Left ventricle myocardium inferior (tissue), 1 donor: ENCODE measurements at regions not wholly inside any gene's neighbourhood (a gene's known extent, or its start where the extent isn't known, plus 50 kb on each side); places are given as distances from the start of the nearest gene placed in this dataset.

ENCODE experiments used
- DNase-seq: peaks from one replicate; pipeline ENCODE4 v3.0.0-alpha.2; 2020
- H3K27ac ChIP-seq: fragments of 200-600 bp; replicated peaks from 2 replicates; pipeline ENCODE4 v1.8.0; 2021
- H3K27me3 ChIP-seq: fragments of 200-600 bp; 2 replicates; pipeline ENCODE4 v1.8.0; 2021; ENCODE audit warnings: low read depth
- H3K36me3 ChIP-seq: fragments of 200-600 bp; 2 replicates; pipeline ENCODE4 v1.8.0; 2021
- H3K4me1 ChIP-seq: fragments of 200-600 bp; 2 replicates; pipeline ENCODE4 v1.8.0; 2021
- H3K4me3 ChIP-seq: fragments of 200-600 bp; 2 replicates; pipeline ENCODE4 v1.8.0; 2021; ENCODE audit warnings: mild to moderate bottlenecking, moderate library complexity
- H3K9me3 ChIP-seq: fragments of 200-600 bp; replicated peaks from 2 replicates; pipeline ENCODE4 v1.8.0; 2021
- intact Hi-C: fragments of 100-400 bp; cut with micrococcal nuclease; formaldehyde crosslinking; loops from one replicate; pipeline ENCODE4 v1.11.0; 2022
- TF ChIP-seq, protein P1 (sequence below): fragments of 200-600 bp; IDR thresholded peaks from 2 replicates; pipeline ENCODE4 v1.8.0; 2021; ENCODE audit warnings: antibody characterized with exemption, mild to moderate bottlenecking, borderline replicate concordance
- donor health status: DM: no; HTN: yes; CAD: no; lungs with severe emphysema.

DNA sequence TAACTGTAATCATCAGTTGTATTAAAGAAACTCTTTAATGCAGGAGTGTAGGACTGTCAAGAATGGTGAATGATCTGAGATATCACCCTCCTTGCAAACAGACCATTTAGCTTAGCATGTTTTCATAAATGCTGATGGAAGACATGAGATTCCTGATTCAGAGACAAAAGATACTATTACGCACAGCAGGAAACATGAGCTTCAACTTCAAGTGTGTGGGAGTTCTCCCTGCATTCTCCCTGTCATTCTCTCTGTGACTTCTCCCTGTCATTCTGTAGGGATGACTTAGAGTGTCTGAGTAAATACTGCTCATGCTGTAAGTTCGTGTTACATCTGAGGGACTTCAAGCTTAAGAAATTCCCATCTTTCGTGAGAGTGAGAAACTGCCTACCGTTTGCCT lies 866.0 kb upstream of the PRKX start:
- intact Hi-C loops = no loop called here
- H3K27ac ChIP-seq = no peak overlapping the region

DNA sequence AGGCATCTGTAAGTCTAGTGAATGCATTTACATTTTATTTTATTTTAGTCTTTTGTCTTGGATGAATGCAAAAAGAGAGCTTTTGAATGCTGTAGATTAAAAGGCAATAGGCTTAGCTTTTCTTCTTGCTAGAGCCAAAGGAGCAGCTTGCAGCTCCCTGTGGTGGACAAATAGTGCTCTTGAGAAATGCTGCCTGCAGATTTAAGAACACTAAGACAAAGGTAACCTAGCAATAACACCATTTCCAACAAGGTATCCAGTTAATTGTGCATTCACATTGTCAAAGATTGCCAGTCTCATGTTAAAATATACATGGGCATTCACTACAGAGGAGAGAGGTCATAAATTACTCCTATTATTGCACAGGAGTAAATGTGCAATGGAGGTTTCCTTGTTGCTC lies 859.2 kb upstream of the PRKX start:
- Histone ChIP-seq H3K4me3 (no peak overlapping the region), H3K4me1 (no peaks in the 10 kb centered on the region), H3K27me3 (no peaks in the 10 kb centered on the region), H3K27ac (no peak overlapping the region), H3K36me3 (no peaks in the 10 kb centered on the region), H3K9me3 (no peaks in the 10 kb centered on the region)
- intact Hi-C loops = no loop called here
- TF ChIP-seq, protein P1, sequence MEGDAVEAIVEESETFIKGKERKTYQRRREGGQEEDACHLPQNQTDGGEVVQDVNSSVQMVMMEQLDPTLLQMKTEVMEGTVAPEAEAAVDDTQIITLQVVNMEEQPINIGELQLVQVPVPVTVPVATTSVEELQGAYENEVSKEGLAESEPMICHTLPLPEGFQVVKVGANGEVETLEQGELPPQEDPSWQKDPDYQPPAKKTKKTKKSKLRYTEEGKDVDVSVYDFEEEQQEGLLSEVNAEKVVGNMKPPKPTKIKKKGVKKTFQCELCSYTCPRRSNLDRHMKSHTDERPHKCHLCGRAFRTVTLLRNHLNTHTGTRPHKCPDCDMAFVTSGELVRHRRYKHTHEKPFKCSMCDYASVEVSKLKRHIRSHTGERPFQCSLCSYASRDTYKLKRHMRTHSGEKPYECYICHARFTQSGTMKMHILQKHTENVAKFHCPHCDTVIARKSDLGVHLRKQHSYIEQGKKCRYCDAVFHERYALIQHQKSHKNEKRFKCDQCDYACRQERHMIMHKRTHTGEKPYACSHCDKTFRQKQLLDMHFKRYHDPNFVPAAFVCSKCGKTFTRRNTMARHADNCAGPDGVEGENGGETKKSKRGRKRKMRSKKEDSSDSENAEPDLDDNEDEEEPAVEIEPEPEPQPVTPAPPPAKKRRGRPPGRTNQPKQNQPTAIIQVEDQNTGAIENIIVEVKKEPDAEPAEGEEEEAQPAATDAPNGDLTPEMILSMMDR = no peak
- no peak for DNase-seq

More for the DNA sequence above, 866.0 kb upstream of the PRKX start:
- Histone ChIP-seq H3K27me3 (no peaks in the 10 kb centered on the region), H3K36me3 (no peaks in the 10 kb centered on the region), H3K4me1 (no peaks in the 10 kb centered on the region), H3K4me3 (no peak overlapping the region), H3K9me3 (no peaks in the 10 kb centered on the region)
- DNase-seq = no peak
- TF ChIP-seq, protein P1 = no peak

DNA sequence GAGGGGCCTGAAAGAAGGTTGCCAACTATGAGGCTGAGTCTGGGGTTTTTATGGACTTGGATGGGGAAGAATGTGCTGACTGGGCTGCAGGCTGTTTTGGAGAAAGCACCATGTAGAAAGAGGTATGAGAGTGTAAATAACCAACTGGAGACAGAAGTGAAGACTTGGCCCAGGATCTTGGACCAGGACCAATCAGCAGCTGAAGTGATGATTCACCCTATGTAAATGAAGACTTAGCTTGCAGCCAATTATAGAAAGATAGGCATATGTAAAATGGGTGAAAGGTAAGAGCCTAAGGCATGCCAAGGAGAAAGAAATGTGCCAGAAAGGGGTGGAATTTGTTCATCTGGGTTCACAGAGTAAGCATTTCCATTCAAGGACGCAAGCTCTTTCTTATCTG lies 856.7 kb upstream of the PRKX start:
- no peaks in the 10 kb centered on the region for H3K9me3 ChIP-seq
- TF ChIP-seq, protein P1 = no peak
- no peaks in the 10 kb centered on the region for H3K4me1 ChIP-seq
- intact Hi-C loops = no loop called here
- H3K4me3 ChIP-seq = no peak overlapping the region
- H3K27me3 ChIP-seq = no peaks in the 10 kb centered on the region
- no peak for DNase-seq
- H3K27ac ChIP-seq = no peak overlapping the region
- H3K36me3 ChIP-seq = no peaks in the 10 kb centered on the region

DNA sequence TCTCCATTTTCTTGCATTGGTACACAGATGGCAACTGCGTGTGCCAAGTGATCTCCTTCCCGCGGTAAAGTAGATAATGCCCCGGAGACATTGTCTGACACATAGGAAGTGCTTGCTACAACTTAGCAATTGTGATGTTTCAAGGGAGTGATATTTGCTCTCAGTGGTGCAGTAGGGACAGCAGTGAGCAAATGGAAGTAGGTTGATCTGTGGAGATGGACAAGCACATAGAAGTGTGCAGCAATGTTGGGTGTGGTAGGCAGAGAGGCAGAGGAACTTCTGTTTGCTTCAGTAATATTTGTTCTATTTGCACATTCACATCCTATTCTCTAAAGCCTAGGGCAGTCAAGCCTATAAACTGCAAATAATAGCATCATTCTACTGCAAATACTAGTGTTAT lies 846.7 kb upstream of the PRKX start:
- Histone ChIP-seq H3K36me3 (no peaks in the 10 kb centered on the region), H3K27me3 (no peaks in the 10 kb centered on the region), H3K27ac (no peak overlapping the region), H3K4me3 (no peak overlapping the region), H3K9me3 (no peaks in the 10 kb centered on the region), H3K4me1 (no peaks in the 10 kb centered on the region)
- TF ChIP-seq, protein P1 = no peak
- no peak for DNase-seq
- intact Hi-C loops = no loop called here

DNA sequence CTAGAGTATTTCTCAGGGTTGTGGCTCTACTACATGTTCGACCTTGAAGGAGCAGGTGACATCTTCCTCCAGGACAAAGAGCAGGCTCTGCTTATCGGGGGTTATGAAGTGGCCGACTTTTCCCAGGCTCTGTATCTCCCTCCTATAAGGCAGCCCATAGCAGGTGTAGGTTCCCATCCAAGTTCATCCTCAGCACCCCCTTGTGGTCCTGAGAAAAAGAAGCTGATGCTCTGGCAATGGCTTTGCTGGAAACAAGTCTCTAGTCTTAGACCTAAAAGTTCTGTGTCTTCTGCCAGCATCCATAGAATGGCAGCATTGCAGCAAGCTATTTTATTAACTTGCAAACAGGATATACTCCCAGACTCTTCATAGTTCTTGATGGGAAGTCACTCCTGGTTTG lies 836.6 kb upstream of the PRKX start:
- H3K27ac ChIP-seq = no peak overlapping the region
- no peaks in the 10 kb centered on the region for H3K4me1 ChIP-seq
- H3K36me3 ChIP-seq = no peaks in the 10 kb centered on the region
- intact Hi-C loops = no loop called here
- DNase-seq = no peak
- TF ChIP-seq, protein P1 = no peak
- no peak overlapping the region for H3K4me3 ChIP-seq
- H3K9me3 ChIP-seq = no peaks in the 10 kb centered on the region
- H3K27me3 ChIP-seq = no peaks in the 10 kb centered on the region
